GM10266 (cell line): ENCODE measurements at regions not wholly inside any gene's neighbourhood (a gene's known extent, or its start where the extent isn't known, plus 50 kb on each side); places are given as distances from the start of the nearest gene placed in this dataset.
A peak's percentile ranks its signal among the peaks of the same experiment; 100 is the strongest.

ENCODE experiments used
- DNase-seq: peaks from one replicate; pipeline ENCODE4 v3.0.0; 2012; ENCODE audit errors: extremely low spot score
- CTCF ChIP-seq: IDR thresholded peaks from 2 replicates; pipeline ENCODE4 v1.5.1; 2012; ENCODE audit warnings: mild to moderate bottlenecking, low read depth; ENCODE audit not compliant: control insufficient read depth, insufficient read depth; ENCODE audit errors: missing control alignments

- DNase-seq, result no peak
These were observed 318.1 kb upstream of the NECTIN3 start for GRCh38 chr3:110753516-110753915.

GRCh38 chr3:110754212-110754916, 317.3 kb upstream of the NECTIN3 start:
- DNase-seq, result no peak
- TF ChIP-seq CTCF, result no peak

More at GRCh38 chr3:110753516-110753915, 318.1 kb upstream of the NECTIN3 start:
- TF ChIP-seq CTCF, result no peak

- TF ChIP-seq CTCF, result no peak
- DNase-seq, result no peak
These were observed 316.3 kb upstream of the NECTIN3 start for GRCh38 chr3:110755345-110755744.

- DNase-seq, result no peak
- no peak for TF ChIP-seq CTCF
These were observed 314.9 kb upstream of the NECTIN3 start for GRCh38 chr3:110756705-110757104.

GRCh38 chr3:110758208-110758607, 313.4 kb upstream of the NECTIN3 start:
- no peak for TF ChIP-seq CTCF
- no peak for DNase-seq

- DNase-seq, result no peak
- no peak for TF ChIP-seq CTCF
These were observed 304.5 kb upstream of the NECTIN3 start for GRCh38 chr3:110767156-110767555.

GRCh38 chr3:110767838-110768237, 303.8 kb upstream of the NECTIN3 start:
- DNase-seq, result peak; percentile 3
- no peak for TF ChIP-seq CTCF
